AG10803 (cell line): ENCODE measurements at regions not wholly inside any gene's neighbourhood (a gene's known extent, or its start where the extent isn't known, plus 50 kb on each side); places are given as distances from the start of the nearest gene placed in this dataset.

Source experiments
- DNase-seq: peaks from one replicate; pipeline ENCODE4 v3.0.0; 2010; ENCODE audit warnings: low read depth
- H3K4me3 ChIP-seq: 2 replicates; pipeline ENCODE4 v1.5.1; 2011; ENCODE audit warnings: mild to moderate bottlenecking, low read length, control low read depth
- TF ChIP-seq, protein P1 (sequence below): conservative IDR thresholded peaks from 2 replicates; pipeline ENCODE4 v1.5.1; 2011; ENCODE audit warnings: mild to moderate bottlenecking, low read length, control low read depth, inconsistent platforms

DNA sequence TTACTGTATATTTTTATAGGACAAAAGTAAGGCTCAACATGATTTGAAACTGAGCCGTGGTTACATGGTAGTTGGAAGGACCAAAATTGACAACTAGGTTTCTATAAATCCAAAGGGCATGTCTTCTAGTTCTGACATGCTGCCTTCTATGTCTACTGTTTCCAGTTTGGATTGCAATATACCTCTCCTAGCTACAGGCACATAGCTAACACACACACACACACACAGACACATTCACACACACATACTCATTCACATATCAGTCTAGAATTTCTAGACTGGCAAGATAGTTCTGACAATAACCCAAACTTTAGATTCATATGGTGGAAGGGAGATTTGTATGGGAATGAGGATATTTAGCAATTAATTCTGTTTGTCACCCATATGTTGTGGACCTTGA, 544.8 kb upstream of the CAMK1G start:
- TF ChIP-seq, protein P1, sequence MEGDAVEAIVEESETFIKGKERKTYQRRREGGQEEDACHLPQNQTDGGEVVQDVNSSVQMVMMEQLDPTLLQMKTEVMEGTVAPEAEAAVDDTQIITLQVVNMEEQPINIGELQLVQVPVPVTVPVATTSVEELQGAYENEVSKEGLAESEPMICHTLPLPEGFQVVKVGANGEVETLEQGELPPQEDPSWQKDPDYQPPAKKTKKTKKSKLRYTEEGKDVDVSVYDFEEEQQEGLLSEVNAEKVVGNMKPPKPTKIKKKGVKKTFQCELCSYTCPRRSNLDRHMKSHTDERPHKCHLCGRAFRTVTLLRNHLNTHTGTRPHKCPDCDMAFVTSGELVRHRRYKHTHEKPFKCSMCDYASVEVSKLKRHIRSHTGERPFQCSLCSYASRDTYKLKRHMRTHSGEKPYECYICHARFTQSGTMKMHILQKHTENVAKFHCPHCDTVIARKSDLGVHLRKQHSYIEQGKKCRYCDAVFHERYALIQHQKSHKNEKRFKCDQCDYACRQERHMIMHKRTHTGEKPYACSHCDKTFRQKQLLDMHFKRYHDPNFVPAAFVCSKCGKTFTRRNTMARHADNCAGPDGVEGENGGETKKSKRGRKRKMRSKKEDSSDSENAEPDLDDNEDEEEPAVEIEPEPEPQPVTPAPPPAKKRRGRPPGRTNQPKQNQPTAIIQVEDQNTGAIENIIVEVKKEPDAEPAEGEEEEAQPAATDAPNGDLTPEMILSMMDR: no peak
- H3K4me3 ChIP-seq: no peak overlapping the region
- DNase-seq: peak; percentile 16

DNA sequence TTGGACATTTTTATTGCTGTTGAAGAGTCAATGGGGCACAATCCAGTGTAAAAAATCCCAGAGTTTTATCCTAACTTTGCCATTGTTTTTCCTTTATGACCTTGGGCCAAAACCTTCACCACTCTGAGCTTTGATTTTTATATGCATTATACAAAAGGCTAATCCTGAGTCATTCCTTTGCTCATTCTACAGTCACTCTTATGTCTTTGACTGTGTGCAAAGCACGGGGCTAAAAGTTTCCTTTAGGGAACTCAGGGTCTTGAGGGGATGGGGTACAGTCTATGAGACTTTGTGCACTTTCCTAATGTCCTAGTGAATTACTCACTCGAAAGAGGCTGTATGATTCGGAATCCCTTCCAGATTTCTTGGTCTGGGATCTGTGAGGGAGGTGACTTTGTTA, 543.2 kb upstream of the CAMK1G start:
- no peak for DNase-seq
- no peak overlapping the region for H3K4me3 ChIP-seq
- TF ChIP-seq, protein P1: no peak

DNA sequence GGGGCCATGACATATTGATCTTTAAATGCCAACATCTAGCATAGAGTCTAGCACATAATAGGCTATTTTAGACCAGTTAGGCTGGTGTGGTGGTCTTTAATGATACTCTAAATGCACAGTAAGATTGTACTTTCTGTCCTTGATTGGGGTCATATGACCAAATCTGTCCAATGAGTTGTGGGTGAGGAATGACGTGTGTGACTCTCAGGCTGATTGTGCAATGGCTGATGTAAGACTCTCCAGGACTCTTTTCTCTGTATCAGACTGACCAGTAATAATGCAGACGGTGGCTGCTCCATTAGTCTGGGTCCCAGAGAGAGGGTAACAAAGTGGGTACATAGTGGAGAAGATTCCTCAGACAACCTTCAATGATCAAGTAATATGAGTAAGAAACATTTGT, 541.6 kb upstream of the CAMK1G start:
- no peak overlapping the region for H3K4me3 ChIP-seq
- DNase-seq: peak; percentile 5
- TF ChIP-seq, protein P1: no peak

DNA sequence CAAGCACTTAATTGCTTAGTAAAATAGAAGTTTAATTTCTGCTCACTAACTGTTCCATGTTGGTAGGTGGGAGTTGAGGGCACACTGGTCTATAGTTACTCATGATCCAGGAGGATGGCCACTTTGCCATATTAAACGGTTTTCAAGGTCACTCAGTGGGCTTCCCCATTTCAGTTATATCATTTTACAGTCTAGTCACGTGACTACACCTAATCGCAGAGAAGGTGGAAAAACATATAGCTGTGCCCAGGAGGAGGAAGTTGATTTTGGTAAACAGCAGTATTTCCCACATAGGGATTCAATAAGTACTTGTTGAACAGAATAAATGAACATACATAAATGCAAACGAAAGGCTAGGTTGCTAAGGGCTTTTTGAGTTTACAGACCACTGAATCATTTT, 541.1 kb upstream of the CAMK1G start:
- no peak for DNase-seq
- TF ChIP-seq, protein P1: no peak
- H3K4me3 ChIP-seq: no peak overlapping the region

DNA sequence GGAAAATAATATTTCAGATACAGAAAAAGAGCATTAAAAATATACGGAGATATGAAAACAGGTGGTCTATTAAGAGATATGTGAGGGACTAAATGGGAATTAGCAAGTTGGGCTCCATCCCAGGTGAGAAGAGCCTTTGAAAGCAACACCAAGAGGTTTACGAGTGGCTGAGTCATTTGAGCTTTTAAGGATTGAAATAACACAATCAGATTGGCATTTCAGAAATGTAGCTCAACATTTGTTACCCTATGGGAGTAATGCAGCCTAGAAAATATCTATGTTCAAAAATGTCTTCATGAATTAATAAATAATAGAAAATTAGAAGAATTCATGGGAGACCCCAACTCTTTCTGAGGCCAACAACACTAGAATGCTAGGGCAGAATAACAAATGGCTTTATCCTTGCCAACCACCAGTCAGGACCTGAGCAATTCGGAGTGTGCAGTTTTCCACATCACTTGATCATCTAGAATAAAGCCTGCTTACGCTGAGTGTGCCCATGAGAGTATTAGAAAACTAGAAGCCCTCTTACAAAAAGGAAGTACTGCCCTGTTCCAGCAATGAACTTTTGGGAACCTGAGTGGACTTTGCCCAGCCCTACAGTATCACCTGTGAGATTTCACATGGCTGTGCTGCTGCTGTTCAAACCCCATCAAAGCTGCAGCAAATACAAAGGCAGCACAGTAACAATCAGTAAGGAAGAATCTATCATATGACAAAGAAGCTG, 538.0 kb upstream of the CAMK1G start:
- TF ChIP-seq, protein P1: no peak
- H3K4me3 ChIP-seq: no peak overlapping the region
- peak; percentile 9 for DNase-seq

DNA sequence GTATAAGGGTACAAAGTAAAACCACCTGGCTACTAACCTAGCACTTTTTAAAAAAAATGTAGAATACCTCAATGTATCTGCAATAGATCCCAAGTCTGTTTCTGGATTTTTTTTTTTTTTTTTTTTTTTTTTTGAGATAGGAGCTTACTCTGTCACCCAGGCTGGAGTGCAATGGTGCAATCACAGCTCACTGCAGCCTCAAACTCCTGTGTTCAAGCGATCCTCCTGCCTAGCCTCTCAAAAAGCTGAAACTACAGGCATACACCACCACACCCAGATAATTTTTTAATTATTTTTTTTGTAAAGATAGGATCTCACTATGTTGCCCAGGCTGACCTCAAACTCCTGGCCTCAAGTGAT, 537.5 kb upstream of the CAMK1G start:
- no peak for DNase-seq
- H3K4me3 ChIP-seq: no peak overlapping the region
- TF ChIP-seq, protein P1: no peak

DNA sequence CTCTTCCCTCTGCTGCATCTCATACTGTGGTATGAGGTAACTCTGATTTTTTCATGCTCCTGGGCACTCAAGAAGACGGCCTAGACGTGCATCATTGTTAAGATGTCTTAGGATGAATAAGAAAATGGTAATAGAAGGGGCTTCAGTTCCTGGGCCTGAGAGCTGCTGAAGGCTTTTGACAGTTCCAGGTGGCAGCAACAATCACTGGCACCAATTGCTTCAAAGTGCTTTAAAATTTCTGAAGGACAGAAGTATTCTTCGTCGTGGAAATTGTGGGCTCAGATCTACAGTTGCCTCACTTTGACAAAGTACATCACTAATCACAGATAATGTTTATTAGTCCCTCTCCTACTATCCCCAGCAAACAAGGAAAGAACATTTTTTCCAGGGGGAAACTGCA, 536.6 kb upstream of the CAMK1G start:
- DNase-seq: no peak
- no peak overlapping the region for H3K4me3 ChIP-seq
- TF ChIP-seq, protein P1: no peak
